H1 (cell line): ENCODE measurements at regions not wholly inside any gene's neighbourhood (a gene's known extent, or its start where the extent isn't known, plus 50 kb on each side); places are given as distances from the start of the nearest gene placed in this dataset.

ENCODE experiments used
- CTBP2 ChIP-seq: IDR thresholded peaks from 2 replicates; pipeline ENCODE4 v1.7.0; 2011; ENCODE audit warnings: borderline replicate concordance, mild to moderate bottlenecking, moderate library complexity, mixed read lengths, low read length; ENCODE audit not compliant: insufficient read depth, insufficient read length
- EGR1 ChIP-seq: IDR thresholded peaks from 2 replicates; pipeline ENCODE4 v1.6.1; 2011; ENCODE audit warnings: low read depth, low read length, borderline replicate concordance
- EZH2 ChIP-seq: fragments of 200-600 bp; sonication (generic); IDR thresholded peaks from 2 replicates; pipeline ENCODE4 v1.7.1; 2012; ENCODE audit warnings: low read depth, mild to moderate bottlenecking, moderate library complexity, low read length, inconsistent platforms; ENCODE audit not compliant: severe bottlenecking
- NRF1 ChIP-seq: IDR thresholded peaks from 2 replicates; pipeline ENCODE4 v1.6.1; 2011; ENCODE audit warnings: mild to moderate bottlenecking, low read depth, low read length, improper control_type of control experiment
- RAD21 ChIP-seq, 2 experiments: IDR thresholded peaks in 1 of 2; conservative IDR thresholded peaks in 1 of 2; 2 replicates each; pipeline ENCODE4 v1.6.1; 2011; ENCODE audit warnings: low read depth in 2 of 2, low read length in 2 of 2, improper control_type of control experiment in 1 of 2, inconsistent platforms in 1 of 2, mild to moderate bottlenecking in 1 of 2, moderate library complexity in 1 of 2
- TAF1 ChIP-seq: IDR thresholded peaks from 2 replicates; pipeline ENCODE4 v1.6.1; 2011; ENCODE audit warnings: mild to moderate bottlenecking, low read depth, low read length
- TBP ChIP-seq: IDR thresholded peaks from 2 replicates; pipeline ENCODE4 v1.6.1; 2011; ENCODE audit warnings: low read depth, low read length, improper control_type of control experiment
- TF ChIP-seq, protein P1 (sequence below): fragments of 300-600 bp; sonication (generic); IDR thresholded peaks from 2 replicates; pipeline ENCODE4 v1.7.1; 2012; ENCODE audit warnings: low read length, moderate library complexity, mild to moderate bottlenecking, inconsistent platforms; ENCODE audit not compliant: insufficient replicate concordance

DNA sequence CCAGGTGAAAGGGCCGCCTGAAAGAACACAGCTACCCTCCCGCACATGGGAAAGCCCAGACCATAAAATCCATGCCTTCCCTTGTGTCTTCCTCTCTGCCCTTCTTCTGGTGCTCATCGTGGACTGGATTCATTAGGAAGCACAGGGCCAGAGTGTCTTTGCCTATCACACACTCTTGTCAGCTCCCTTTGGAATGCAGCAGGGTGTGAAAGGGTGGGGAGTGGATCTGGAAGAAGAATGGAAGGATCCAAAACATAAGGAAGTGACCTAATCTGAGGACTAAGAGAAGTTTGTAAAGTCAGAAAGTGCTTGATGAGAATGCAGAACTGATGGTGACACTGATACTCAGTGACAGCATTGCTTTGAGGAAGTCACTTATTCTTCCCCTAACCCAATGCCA lies 1147.3 kb upstream of the GOT2 start (continued):
- TF ChIP-seq, protein P1, sequence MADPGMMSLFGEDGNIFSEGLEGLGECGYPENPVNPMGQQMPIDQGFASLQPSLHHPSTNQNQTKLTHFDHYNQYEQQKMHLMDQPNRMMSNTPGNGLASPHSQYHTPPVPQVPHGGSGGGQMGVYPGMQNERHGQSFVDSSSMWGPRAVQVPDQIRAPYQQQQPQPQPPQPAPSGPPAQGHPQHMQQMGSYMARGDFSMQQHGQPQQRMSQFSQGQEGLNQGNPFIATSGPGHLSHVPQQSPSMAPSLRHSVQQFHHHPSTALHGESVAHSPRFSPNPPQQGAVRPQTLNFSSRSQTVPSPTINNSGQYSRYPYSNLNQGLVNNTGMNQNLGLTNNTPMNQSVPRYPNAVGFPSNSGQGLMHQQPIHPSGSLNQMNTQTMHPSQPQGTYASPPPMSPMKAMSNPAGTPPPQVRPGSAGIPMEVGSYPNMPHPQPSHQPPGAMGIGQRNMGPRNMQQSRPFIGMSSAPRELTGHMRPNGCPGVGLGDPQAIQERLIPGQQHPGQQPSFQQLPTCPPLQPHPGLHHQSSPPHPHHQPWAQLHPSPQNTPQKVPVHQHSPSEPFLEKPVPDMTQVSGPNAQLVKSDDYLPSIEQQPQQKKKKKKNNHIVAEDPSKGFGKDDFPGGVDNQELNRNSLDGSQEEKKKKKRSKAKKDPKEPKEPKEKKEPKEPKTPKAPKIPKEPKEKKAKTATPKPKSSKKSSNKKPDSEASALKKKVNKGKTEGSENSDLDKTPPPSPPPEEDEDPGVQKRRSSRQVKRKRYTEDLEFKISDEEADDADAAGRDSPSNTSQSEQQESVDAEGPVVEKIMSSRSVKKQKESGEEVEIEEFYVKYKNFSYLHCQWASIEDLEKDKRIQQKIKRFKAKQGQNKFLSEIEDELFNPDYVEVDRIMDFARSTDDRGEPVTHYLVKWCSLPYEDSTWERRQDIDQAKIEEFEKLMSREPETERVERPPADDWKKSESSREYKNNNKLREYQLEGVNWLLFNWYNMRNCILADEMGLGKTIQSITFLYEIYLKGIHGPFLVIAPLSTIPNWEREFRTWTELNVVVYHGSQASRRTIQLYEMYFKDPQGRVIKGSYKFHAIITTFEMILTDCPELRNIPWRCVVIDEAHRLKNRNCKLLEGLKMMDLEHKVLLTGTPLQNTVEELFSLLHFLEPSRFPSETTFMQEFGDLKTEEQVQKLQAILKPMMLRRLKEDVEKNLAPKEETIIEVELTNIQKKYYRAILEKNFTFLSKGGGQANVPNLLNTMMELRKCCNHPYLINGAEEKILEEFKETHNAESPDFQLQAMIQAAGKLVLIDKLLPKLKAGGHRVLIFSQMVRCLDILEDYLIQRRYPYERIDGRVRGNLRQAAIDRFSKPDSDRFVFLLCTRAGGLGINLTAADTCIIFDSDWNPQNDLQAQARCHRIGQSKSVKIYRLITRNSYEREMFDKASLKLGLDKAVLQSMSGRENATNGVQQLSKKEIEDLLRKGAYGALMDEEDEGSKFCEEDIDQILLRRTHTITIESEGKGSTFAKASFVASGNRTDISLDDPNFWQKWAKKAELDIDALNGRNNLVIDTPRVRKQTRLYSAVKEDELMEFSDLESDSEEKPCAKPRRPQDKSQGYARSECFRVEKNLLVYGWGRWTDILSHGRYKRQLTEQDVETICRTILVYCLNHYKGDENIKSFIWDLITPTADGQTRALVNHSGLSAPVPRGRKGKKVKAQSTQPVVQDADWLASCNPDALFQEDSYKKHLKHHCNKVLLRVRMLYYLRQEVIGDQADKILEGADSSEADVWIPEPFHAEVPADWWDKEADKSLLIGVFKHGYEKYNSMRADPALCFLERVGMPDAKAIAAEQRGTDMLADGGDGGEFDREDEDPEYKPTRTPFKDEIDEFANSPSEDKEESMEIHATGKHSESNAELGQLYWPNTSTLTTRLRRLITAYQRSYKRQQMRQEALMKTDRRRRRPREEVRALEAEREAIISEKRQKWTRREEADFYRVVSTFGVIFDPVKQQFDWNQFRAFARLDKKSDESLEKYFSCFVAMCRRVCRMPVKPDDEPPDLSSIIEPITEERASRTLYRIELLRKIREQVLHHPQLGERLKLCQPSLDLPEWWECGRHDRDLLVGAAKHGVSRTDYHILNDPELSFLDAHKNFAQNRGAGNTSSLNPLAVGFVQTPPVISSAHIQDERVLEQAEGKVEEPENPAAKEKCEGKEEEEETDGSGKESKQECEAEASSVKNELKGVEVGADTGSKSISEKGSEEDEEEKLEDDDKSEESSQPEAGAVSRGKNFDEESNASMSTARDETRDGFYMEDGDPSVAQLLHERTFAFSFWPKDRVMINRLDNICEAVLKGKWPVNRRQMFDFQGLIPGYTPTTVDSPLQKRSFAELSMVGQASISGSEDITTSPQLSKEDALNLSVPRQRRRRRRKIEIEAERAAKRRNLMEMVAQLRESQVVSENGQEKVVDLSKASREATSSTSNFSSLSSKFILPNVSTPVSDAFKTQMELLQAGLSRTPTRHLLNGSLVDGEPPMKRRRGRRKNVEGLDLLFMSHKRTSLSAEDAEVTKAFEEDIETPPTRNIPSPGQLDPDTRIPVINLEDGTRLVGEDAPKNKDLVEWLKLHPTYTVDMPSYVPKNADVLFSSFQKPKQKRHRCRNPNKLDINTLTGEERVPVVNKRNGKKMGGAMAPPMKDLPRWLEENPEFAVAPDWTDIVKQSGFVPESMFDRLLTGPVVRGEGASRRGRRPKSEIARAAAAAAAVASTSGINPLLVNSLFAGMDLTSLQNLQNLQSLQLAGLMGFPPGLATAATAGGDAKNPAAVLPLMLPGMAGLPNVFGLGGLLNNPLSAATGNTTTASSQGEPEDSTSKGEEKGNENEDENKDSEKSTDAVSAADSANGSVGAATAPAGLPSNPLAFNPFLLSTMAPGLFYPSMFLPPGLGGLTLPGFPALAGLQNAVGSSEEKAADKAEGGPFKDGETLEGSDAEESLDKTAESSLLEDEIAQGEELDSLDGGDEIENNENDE, result no peak
- TF ChIP-seq EGR1 (no peak), EZH2 (no peak), TBP (no peak), CTBP2 (no peak), TAF1 (no peak), RAD21 (IDR thresholded peaks at IDR 0.05 in 1 of 2, conservative IDR thresholded peaks at IDR 0.05 in 1 of 2; ENCODE audit: low read depth in 2 of 2, low read length in 2 of 2) (no peak), NRF1 (no peak)
